Thymus (tissue), 11 donors: ENCODE measurements at regions not wholly inside any gene's neighbourhood (a gene's known extent, or its start where the extent isn't known, plus 50 kb on each side); places are given as distances from the start of the nearest gene placed in this dataset.

Experiments used
- DNase-seq, 9 donors: peaks; one replicate each; pipeline ENCODE4 v3.0.0-alpha.2; 2013; ENCODE audit warnings: low spot score in 9 of 9, low read depth in 6 of 9, missing footprints in 1 of 9
- H3K27ac ChIP-seq, 2 donors: one replicate each; pipeline ENCODE4 v1.5.1; 2013; ENCODE audit warnings: control low read depth in 1 of 2, low read depth in 1 of 2, low read length in 1 of 2, mild to moderate bottlenecking in 1 of 2, moderate library complexity in 1 of 2
- H3K27me3 ChIP-seq, 2 donors: one replicate each; pipeline ENCODE4 v1.5.1; 2013; ENCODE audit warnings: low read length in 1 of 2; ENCODE audit not compliant: control insufficient read depth in 2 of 2, insufficient read depth in 1 of 2
- H3K36me3 ChIP-seq, 2 donors: one replicate each; pipeline ENCODE4 v1.5.1; 2013; ENCODE audit warnings: low read length in 1 of 2, mild to moderate bottlenecking in 1 of 2, moderate library complexity in 1 of 2; ENCODE audit not compliant: control insufficient read depth in 2 of 2, insufficient read depth in 2 of 2
- H3K4me1 ChIP-seq, 2 donors: one replicate each; pipeline ENCODE4 v1.5.1; 2013; ENCODE audit warnings: low read length in 2 of 2; ENCODE audit not compliant: control insufficient read depth in 2 of 2, insufficient read depth in 2 of 2
- H3K4me3 ChIP-seq, 2 donors: one replicate each; pipeline ENCODE4 v1.5.1; 2013; ENCODE audit warnings: low read length in 2 of 2, control low read depth in 1 of 2, mild to moderate bottlenecking in 1 of 2
- H3K9me3 ChIP-seq, 2 donors: one replicate each; pipeline ENCODE4 v1.5.1; 2013; ENCODE audit warnings: low read length in 1 of 2, mild to moderate bottlenecking in 1 of 2; ENCODE audit not compliant: control insufficient read depth in 2 of 2, insufficient read depth in 1 of 2
- WGBS: extraction: QIAGEN DNeasy Blood & Tissue Kit; methylation state at CpG from one replicate; pipeline ENCODE4 v1.1.7; 2013; 5-methylcytosine and 5-hydroxymethylcytosine counted together
- donor health status: healthy.

- Histone ChIP-seq H3K9me3 (no peaks in the 10 kb centered on the region), H3K4me3 (no peak overlapping the region), H3K4me1 (no peaks in the 10 kb centered on the region), H3K27ac (no peak overlapping the region), H3K27me3 (peaks cover 0 to 4% of the 10 kb centered on the region in 2 donors), H3K36me3 (no peaks in the 10 kb centered on the region)
- DNase-seq: no peak
- over 99% methylated on average over 2 of the region's 2 CpGs for WGBS
Measured at GRCh38 chr15:69951256-69951897, 146.3 kb downstream of the TLE3 start.

- Histone ChIP-seq H3K27me3 (peaks cover 0 to 4% of the 10 kb centered on the region in 2 donors), H3K4me1 (no peaks in the 10 kb centered on the region), H3K4me3 (no peak overlapping the region), H3K36me3 (no peaks in the 10 kb centered on the region), H3K27ac (no peak overlapping the region), H3K9me3 (no peaks in the 10 kb centered on the region)
- DNase-seq: no peak
- 97% methylated on average over 9 of the region's 9 CpGs for WGBS
Measured at GRCh38 chr15:69951898-69952555, 145.7 kb downstream of the TLE3 start.

GRCh38 chr15:69953051-69953450 lies 144.7 kb downstream of the TLE3 start:
- no peaks in the 10 kb centered on the region for H3K4me1 ChIP-seq
- H3K27ac ChIP-seq: no peak overlapping the region
- no peaks in the 10 kb centered on the region for H3K9me3 ChIP-seq
- no peak for DNase-seq
- WGBS: 98% methylated on average over 6 of the region's 6 CpGs
- no peak overlapping the region for H3K4me3 ChIP-seq
- H3K36me3 ChIP-seq: no peaks in the 10 kb centered on the region
- H3K27me3 ChIP-seq: peaks cover 0 to 4% of the 10 kb centered on the region in 2 donors

- WGBS: 92% methylated on average over 2 of the region's 2 CpGs
Measured at GRCh38 chr15:69953816-69954215, 143.9 kb downstream of the TLE3 start.

GRCh38 chr15:69954666-69955065 lies 143.1 kb downstream of the TLE3 start:
- Histone ChIP-seq H3K27ac (no peak overlapping the region), H3K4me3 (no peak overlapping the region), H3K27me3 (peaks cover 0 to 4% of the 10 kb centered on the region in 2 donors), H3K36me3 (no peaks in the 10 kb centered on the region), H3K4me1 (no peaks in the 10 kb centered on the region), H3K9me3 (no peaks in the 10 kb centered on the region)
- DNase-seq: no peak
- WGBS: 95% methylated on average over 5 of the region's 5 CpGs

More at GRCh38 chr15:69953816-69954215, 143.9 kb downstream of the TLE3 start:
- Histone ChIP-seq H3K36me3 (no peaks in the 10 kb centered on the region), H3K27me3 (peaks cover 0 to 4% of the 10 kb centered on the region in 2 donors), H3K27ac (no peak overlapping the region), H3K4me3 (no peak overlapping the region), H3K9me3 (no peaks in the 10 kb centered on the region), H3K4me1 (no peaks in the 10 kb centered on the region)
- DNase-seq: no peak

DNA sequence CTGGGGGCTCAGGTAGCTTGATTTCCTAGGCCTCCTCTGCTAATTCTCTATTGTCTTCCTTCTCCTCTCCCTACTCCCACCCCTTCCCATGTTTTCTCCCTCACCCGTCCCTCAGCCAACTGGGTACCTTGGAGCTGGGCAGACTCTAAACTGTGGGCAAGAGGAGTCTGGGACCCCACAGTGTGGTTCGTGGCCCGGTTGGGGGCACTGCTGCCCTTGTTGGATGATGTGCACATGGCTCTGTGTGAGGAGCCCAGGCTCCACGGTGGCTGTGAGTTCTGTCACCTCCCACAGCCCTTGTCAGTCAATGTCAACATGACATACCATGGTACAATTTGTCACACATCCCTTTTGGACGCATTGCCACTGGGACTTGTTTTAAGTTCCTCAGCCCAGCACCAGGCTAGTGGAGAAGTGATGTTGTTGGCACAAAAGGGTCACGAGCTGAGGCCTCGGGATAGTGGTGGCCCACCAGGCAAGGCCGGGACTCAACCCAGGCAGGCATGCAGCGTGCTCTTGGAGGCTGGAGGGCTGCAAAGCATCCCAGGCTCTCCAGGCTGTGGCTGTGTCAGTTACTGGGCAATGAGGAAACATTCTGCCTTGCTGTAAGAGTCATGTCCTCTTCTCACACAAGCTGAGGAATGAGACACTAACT lies 142.3 kb downstream of the TLE3 start:
- no peak for DNase-seq
- Histone ChIP-seq H3K4me1 (no peaks in the 10 kb centered on the region), H3K9me3 (no peaks in the 10 kb centered on the region), H3K4me3 (no peak overlapping the region), H3K36me3 (no peaks in the 10 kb centered on the region), H3K27me3 (peaks cover 0 to 4% of the 10 kb centered on the region in 2 donors), H3K27ac (no peak overlapping the region)
- WGBS: 96% methylated on average over 9 of the region's 9 CpGs

DNA sequence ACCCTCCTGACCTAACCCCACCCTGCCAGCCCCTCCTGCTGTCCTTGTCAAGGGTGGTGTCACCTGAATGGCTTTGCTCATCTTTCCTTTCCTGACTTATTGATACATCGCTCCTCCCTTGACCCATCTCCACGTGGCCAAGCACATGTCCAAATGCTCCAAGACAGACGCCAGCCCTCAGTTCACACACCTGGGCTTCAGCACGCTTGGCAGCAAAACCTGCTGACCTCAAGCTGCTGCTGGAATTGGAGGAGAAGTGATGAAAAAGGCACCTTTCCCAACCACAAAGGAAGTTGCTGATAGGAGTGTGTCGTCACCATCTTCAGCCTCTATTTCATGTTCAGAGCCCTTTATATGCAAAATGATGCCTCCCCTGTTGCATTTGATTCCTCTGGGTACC lies 141.3 kb downstream of the TLE3 start:
- WGBS: 55% methylated on average over 5 of the region's 5 CpGs
- Histone ChIP-seq H3K4me1 (no peaks in the 10 kb centered on the region), H3K36me3 (no peaks in the 10 kb centered on the region), H3K4me3 (no peak overlapping the region), H3K27ac (no peak overlapping the region), H3K9me3 (no peaks in the 10 kb centered on the region), H3K27me3 (peaks cover 0 to 4% of the 10 kb centered on the region in 2 donors)
- DNase-seq: no peak

- 96% methylated on average over 4 of the region's 4 CpGs for WGBS
- Histone ChIP-seq H3K36me3 (no peaks in the 10 kb centered on the region), H3K27ac (no peak overlapping the region), H3K4me1 (no peaks in the 10 kb centered on the region), H3K27me3 (peaks cover 0 to 4% of the 10 kb centered on the region in 2 donors), H3K9me3 (no peaks in the 10 kb centered on the region), H3K4me3 (no peak overlapping the region)
- DNase-seq: no peak
Measured at GRCh38 chr15:69957175-69957574, 140.5 kb downstream of the TLE3 start.

- H3K4me1 ChIP-seq: no peaks in the 10 kb centered on the region
- 72% methylated on average over 3 of the region's 3 CpGs for WGBS
- no peaks in the 10 kb centered on the region for H3K9me3 ChIP-seq
- DNase-seq: no peak
- no peak overlapping the region for H3K27ac ChIP-seq
- peaks cover 0 to 4% of the 10 kb centered on the region in 2 donors for H3K27me3 ChIP-seq
- no peaks in the 10 kb centered on the region for H3K36me3 ChIP-seq
- no peak overlapping the region for H3K4me3 ChIP-seq
Measured at GRCh38 chr15:69958496-69959084, 139.1 kb downstream of the TLE3 start.
